KG1 (cell line): ENCODE measurements at regions not wholly inside any gene's neighbourhood (a gene's known extent, or its start where the extent isn't known, plus 50 kb on each side); places are given as distances from the start of the nearest gene placed in this dataset.

ENCODE experiments used
- DNase-seq: peaks from one replicate; lab custom pipeline; 2025; lab: John Stamatoyannopoulos, UW

- DNase-seq = no peak
Observed at GRCh38 chr15:85976986-85977385, 102.7 kb upstream of the AGBL1 start.

DNA sequence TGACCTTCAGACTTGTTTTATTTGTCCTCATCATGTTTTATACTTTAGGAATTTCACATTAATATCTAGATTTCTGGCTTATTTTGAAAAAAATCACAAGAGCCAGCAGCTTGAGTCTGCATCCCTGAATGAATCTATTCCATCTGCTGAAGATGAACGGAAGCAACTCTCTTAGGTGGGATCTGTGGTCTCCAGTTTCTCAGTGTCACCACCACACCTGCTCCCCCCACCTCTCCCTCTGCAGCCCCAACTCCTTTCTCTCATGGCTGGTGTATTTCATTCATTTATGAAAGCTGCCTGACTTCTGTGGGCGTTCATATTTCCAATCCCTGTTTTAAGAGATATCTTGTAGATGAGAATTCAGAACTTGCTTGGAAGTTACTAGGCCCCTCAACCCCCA is 102.1 kb upstream of the AGBL1 start:
- DNase-seq = no peak

DNA sequence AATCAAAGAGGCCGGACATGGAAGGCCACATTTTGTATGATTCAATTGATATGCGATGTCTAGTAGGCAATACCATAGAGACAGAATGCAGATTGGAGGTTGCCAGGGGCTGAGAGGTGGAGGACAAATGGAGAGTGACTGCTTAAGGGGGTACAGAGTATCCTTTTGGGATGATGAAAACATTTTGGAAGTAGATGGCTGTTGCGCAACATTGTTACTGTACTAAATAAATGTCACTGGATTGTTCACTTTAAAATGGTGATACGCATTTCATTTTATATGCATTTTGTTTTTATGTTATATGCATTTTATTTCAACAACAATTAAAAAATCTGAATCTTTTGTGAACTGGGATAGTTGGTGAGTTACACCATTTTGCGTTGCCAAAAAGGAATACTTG is 99.7 kb upstream of the AGBL1 start:
- no peak for DNase-seq

GRCh38 chr15:85980946-85981345 is 98.7 kb upstream of the AGBL1 start:
- DNase-seq = no peak

DNA sequence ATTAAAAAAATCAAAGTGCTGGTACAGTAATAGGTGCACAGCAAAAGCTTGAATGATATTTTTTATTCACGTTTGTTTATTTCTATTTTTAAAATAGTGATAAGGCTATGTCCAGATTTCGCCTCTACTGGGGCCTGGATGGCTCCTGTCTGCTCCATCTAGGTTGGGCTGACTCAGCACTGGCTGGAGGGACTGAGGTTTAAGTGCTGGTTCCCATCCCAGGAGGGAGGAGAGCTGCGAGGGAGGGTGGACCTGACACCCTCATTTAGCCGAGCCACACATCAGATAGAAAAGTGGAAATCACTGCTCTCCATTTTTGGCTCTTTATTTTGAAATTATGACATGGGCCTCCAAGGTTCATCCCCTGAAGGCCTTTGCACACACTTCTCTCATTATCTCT is 95.4 kb upstream of the AGBL1 start:
- no peak for DNase-seq

- DNase-seq = no peak
Observed at GRCh38 chr15:85986116-85986515, 93.6 kb upstream of the AGBL1 start.

DNA sequence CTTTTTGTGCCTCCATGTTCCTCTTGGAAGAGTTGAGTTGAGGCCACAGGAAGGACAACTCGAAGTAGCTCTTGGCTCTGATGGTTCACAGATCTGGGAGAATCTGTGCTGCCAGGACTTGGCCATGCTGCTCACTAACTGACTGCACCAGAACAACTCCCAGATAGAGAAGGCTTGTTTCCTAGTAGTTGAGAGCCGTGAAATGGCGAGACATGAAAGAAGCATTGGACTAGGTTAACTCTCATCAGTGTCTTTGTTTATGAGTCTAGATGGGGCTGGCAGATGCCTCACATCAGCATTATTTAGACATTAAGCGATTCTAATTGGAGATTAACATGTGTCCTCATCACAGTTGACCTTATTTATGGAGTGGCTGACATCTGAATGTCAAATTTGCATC is 92.9 kb upstream of the AGBL1 start:
- no peak for DNase-seq

DNA sequence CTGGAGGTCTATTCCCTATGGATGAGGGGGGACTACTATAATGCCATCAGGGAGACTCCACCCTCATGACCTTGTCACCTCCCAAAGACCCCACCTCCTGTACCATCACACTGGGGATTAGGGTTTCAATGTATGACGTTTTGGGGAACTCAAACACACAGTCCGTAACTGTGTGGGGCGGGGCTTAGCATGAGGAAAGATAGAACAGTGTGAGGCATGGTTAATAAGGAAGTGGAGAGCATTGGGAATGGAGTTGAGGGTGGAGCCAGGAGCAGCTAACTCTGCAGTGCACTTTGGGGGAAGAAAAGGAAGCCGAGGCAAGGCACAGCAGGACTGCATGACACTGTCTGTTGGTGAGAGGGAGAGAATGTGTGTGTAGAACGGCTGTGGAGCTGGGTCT is 90.9 kb upstream of the AGBL1 start:
- no peak for DNase-seq

DNA sequence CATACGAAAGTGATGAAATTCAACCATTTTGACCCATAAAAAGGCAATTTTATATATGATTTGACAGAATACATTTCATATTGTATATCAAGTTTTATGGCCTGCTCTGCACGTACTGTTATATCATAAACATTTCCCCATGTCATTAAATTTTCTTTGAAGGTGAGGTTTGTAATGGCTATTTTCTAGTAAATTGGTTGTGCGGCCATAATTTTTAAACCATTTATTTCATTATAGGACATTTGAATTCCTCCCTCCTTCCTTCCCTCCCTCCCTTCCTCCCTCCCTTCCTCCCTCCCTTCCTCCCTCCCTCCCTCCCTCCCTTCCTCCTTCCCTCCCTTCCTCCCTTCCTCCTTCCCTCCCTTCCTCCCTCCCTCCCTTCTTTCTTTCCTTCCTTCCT is 87.4 kb upstream of the AGBL1 start:
- no peak for DNase-seq

DNA sequence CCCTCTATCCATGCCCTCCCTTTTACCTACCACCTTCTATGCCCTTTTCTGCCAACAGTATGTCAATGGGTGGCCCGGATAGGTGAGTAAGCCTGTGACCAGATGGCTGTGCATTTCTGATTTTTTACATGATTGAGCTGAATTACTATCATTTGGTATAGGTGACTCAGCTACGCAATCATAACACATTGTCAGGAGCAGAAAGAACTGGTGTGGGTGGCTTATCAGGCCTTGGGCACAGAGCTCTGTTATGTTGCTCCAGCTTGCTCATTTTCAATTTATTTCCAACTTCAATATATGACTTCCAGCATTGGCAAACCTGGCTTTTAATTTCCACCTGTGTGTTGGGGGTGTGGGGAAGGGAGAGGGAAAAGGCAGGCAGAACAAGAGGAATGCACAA is 86.6 kb upstream of the AGBL1 start:
- no peak for DNase-seq

- no peak for DNase-seq
Observed at GRCh38 chr15:85997618-85998017, 82.1 kb upstream of the AGBL1 start.

DNA sequence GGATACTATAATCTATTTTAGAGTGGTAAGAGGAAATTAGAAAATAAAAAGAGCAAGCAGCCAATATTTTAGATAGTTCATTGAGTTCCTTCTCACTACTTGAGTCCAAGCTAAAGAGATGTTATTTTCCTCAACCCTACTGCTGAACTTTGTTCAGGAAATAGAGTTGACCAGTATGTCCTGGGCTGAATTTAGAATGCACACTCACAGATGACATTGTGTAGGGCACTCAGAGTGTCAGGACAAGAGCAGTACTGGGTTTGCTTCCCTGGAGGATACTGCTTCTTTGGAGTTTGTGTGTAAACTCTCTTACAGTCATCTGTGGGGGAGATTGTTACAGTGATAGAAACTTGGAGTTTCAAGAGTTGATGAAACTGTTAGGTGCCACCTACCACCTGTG is 80.0 kb upstream of the AGBL1 start:
- no peak for DNase-seq

DNA sequence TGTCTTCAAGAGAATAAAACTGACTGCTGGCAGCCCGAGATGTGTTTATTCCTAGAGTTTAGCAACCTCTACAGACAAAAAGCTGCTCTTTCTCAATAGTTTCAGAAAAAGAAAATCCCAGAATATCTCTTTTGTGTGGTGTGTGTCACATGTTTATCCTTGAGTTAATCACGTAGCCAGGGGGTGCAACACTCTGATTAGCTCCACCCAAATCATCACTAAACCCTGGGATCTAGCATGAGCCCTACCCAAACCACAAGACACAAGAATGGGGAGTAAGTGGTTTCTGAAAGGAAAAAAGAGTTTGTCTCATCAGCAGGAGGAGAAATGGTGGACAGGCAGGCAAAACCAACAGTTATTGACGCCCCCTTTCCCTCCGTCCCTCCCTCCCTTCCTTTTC is 78.5 kb upstream of the AGBL1 start:
- no peak for DNase-seq

DNA sequence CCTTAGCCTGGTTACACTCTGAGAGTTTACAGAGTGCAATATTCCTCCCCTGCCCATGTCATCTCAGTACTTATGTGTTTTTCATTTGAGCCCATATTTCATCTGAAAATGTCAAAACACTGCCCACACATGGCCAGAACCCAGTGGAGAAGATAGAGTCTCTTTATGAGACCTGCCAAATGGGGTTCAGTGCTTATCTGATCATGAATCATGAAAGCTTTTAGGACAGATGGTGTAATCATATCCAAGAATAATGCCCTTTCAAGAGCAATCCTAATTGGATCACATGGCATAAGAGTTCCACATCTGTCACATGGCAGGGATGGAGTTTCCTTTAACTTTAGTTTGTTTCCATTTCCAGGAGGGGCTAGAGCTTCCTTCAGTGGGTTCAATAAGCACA is 77.2 kb upstream of the AGBL1 start:
- DNase-seq = no peak

GRCh38 chr15:86004061-86004460 is 75.6 kb upstream of the AGBL1 start:
- no peak for DNase-seq

- DNase-seq = no peak
Observed at GRCh38 chr15:86006546-86006945, 73.1 kb upstream of the AGBL1 start.

- no peak for DNase-seq
Observed at GRCh38 chr15:86009727-86010126, 69.9 kb upstream of the AGBL1 start.

- DNase-seq = no peak
Observed at GRCh38 chr15:86010398-86010797, 69.3 kb upstream of the AGBL1 start.

GRCh38 chr15:86010891-86011290 is 68.8 kb upstream of the AGBL1 start:
- no peak for DNase-seq

GRCh38 chr15:86014016-86014415 is 65.7 kb upstream of the AGBL1 start:
- no peak for DNase-seq

- DNase-seq = no peak
Observed at GRCh38 chr15:86016750-86017149, 62.9 kb upstream of the AGBL1 start.

DNA sequence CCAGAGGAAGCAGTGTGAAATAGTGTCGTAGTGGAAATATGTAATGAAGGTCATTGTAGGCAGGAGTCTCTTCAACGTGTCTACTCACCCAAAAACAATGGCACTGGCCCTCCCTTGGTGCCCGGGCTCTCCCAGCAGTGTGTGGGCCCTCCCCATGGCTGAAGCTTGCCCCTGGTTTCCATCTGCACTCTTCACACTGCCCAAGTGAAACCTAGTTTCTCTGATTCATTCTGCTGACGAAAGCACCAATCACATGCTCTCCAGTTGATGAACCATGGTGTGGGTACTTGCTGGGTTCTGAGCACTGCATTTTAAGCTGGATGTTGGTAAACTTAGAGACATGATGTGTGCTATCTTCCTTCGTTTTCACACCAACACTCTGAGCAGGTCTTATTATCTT is 61.0 kb upstream of the AGBL1 start:
- DNase-seq = no peak

DNA sequence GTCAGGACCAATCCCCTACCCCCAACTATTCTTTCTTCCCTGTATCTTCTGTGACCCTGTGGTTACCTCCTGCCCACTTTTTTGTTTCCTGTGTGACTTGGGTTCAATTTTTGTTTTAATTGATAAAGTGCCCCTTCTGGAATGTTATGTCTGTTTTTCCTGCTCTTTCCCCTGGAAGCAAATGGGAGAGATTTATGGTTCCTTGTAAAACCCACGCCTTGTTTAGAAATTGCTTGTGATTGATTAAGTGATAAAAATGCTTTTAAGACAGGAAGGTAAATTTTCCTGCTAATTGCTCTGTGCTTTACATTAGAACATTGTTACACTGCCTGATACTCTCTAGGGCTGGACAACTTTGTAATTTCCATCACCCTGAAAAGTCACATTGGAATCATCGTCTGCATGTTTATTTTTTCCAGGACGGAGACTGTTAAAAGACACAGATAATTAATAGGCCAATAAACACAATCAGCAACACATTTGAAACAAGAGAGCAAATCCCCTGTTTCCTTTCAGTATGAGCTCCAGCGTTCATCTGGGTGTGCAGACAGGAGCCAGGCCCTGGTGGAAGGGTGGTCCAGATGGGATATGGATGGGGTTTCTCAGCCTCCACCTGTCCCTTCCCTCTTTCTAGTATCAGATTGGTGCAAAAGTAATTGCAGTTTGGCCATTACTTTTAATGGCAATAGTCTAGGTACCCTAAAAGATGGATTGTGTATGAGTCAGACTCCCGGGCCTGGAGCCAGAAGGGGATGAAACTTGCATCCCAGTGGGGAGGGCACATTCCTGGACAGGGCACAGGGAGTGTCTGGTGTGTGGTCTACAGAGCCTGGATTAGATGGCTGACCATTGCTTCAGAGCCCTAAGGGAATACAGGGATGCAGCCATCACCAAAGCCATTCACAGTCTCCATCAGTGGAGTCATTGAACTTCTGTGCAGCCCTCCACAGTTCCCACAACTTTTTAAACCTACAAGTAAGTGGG is 58.1 kb upstream of the AGBL1 start:
- DNase-seq = no peak

- DNase-seq = no peak
Observed at GRCh38 chr15:86028961-86029360, 50.7 kb upstream of the AGBL1 start.
